ENCODE measurements at regions not wholly inside any gene's neighbourhood (a gene's known extent, or its start where the extent isn't known, plus 50 kb on each side); places are given as distances from the start of the nearest gene placed in this dataset.

DNA sequence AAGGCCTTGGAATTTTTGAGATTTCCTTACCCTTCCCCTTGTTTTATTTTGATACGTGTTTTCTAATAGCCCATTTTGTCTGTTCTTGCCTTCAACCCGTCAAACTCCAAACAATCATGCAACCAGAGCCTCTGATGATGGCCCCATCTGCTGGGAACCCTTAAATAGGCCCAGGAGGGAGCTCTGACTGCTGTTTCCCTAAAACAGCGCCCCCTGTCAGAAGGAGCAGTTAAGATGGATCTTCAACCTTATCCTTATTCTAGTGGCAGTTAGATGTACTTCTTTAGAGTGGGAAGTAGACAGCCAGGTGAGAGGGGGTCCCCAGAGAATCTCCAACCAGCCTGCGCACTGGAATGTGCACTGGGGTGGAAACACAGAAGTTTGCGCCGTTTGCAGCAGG lies 1031.0 kb upstream of the PCDH9 start:
- no peak for DNase-seq

DNA sequence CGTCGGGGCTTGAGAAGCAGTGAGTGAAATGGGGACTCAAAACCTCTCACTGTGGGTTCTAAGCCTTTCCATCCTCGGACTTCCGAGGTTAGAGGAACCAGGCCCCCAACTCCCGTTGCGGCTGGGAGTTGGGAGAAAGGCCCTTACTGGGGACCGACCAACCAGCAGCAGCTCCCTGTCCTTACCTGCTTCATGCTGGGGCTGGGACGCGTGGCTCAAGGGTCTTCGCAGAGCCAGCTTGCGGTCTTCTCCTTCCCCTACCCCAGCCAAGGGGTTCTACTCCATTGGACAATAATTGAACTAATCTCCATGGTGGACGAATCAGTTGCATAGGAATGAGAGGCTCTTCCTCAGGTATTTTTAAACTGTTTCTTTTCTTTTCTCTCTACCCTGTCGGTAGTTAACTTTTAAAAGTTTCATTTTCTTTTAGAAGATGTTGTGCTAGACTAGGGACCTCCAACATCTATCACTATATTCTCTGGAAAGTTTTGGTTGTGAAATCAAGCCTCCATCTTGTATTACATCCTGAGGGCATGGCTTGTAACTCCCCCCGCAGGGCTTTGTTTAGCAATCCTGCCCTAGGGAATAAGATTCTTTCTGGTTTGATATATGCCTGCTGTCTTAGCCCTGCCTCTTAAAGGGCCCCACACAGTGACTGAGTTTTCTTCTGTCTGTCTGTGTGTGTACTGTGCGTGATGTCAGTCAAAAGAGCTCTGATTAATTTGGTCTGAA lies 1027.1 kb upstream of the PCDH9 start:
- no peak for DNase-seq

DNA sequence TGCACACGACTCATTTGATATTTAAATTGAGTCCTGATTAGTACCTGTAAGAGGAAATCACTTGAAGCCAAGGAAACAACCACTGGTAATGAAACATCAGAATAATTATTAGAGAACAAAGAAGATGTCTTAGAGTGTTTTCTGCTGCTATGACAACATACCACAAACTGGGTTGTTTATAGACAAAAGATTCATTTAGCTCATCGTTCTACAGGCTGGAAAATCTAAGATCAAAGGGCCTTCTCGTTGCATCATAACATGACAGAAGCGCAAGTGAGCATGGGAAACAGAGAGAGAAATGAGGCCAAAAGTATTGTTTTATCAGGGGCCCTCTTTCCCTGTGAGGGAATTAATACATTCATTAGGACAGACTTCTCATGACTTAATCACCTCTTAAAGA lies 1024.0 kb upstream of the PCDH9 start:
- peak; percentile 28 for DNase-seq

- DNase-seq: no peak
These were observed 1004.1 kb upstream of the PCDH9 start for GRCh38 chr13:68234274-68234673.

DNA sequence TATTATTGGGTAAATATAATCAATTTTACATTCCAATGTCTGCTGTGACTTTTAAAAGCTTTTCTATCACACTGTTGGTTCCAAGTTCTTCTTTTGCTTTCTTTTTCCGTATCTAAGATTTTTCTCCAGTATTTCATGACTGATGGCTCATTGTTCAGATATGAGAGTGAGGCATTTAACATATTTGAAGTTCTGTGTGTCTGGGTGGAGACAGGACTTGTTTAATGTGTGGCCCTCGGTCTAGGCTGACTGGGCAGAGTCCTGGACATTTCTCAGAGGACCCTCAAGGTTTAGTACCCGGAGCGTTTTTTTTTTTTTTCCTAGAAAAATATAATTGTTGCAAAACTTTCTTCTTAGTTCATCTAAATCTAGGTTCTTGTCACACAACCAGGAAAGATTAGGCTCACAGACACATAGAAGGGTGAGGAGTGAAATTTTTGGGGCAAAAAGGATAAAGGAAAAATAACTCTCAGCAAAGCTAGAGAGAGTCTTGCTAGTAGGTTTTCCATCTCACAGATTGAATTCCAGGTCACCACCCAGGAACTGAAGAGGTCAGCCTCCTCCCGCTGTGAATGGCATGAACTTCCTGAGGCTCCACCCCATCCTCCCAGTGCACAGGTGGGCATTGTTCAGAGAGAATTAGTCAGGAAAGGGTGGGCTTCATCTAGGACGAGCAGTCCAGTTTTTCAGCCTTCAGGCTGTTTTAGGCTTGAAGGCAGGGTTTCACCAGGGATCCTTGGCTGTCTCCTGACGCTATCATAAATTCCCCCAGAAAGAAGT lies 1002.4 kb upstream of the PCDH9 start:
- no peak for DNase-seq

DNA sequence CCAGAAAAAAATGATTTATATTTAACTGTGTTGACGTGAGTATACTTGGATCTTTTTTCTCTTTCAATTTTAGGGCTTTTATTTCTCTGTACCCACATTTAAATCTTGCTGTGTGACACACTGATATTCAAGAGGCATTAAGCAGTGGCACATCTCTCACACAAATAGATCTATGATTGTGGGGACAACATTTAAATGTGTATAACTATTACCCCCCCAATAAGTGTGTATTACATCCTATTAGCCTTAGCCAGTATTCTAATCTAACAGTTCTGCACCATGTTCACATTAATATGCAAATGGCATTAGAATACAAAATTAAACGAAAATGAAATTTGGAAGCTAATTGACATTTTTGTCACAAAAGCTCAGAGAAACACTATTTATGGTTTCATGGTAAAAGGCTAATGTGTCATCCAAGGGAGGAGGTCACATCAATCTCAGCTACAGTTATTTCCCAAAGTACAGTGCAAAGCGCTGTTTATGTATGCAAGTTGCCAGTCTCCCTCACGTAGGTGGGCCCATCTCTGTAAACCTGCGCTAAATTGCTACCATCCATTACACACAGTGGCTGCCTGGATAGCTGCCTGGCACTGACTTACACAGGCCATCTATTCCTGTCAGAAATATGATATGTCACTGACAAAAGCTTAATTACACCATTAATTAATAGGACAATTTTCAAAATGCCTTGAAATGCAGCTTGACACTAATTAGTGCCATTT lies 984.7 kb upstream of the PCDH9 start:
- DNase-seq: no peak

DNA sequence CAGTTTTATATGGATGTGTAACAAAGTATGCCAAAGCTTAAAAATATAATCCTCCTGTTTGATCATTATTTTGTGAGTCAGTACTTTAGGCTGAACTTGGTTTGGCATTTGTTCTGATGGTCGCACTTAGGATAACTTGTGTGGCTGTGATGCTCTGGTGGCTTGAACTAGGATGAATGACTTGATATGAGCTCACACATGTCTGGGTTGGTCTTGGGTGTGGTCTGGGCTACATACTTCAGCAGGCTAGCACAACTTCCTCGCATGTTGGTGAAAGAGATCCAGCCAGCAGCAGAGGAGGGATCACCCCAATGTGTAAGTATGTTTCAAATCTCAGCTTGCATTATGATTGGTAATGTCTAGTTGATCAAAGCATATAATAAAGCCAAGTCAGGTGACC lies 969.1 kb upstream of the PCDH9 start:
- DNase-seq: no peak

DNA sequence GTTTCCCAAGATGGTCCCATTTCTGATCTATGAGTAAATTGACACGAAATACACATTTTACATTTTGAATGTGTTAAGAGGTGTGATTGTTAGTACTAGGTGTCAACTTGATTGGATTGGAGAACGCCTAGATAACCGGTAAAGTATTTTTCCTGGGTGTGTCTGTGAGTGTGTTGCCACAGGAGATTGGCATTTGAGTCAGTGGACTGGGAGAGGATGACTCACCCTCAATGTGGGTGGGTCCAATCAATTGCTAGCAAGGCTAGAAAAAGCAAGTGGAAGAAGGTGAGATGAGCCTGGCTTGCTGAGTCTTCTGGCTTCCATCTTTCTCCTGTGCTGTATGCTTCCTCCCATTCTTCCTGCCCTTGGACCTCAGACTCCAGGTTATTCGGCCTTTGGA lies 960.7 kb upstream of the PCDH9 start:
- DNase-seq: no peak

DNA sequence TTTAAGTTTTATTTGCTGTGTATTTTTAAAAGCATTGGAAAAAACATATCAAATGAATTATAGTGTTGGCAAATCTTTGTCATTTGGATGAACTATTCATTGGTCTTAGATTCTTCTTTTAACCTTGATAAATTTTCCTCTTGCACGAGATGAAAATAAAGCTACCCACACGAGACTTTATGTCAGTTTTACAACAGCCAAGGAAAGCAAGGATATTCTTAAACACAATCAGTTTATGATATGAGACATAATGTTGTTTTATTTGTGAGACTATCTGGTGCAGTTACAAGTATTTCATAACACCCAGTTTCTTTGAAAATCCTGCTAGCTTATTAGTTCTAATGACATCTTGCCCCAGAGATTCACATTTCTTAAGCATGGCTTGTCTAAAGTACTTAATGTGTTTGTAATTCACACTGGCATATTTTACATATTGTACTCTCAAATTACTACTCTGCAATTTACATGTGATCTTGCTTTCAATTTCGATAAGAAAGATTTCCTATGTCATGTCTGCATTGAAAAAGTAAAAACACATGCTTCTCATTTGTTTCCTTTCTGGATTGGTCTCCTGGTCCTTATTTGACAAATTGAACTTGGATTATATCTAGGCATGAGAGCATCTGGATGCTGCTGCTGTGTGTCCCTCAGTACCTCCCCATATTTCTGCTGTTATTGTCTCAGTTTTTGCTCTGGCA lies 955.5 kb upstream of the PCDH9 start:
- no peak for DNase-seq

GRCh38 chr13:68176475-68176874 lies 946.3 kb upstream of the PCDH9 start:
- DNase-seq: no peak

DNA sequence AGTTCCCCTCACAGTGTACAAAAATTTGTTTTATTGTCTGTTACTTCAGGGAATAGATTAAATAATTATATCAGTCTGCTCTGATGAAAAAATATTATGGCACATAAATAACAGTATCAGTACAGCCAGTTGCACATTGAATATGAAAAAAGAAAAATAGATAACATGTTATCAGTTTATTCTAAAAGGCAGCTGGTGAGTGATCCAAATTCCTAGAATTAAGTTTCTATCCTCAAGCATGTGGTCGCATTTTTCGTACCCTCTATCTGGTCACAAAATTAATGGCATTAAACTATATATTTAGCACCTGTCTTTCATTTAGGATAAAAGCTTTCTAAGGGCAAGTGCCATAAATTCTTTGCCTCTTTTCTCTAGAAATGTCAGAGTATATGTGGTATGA lies 944.8 kb upstream of the PCDH9 start:
- DNase-seq: no peak

DNA sequence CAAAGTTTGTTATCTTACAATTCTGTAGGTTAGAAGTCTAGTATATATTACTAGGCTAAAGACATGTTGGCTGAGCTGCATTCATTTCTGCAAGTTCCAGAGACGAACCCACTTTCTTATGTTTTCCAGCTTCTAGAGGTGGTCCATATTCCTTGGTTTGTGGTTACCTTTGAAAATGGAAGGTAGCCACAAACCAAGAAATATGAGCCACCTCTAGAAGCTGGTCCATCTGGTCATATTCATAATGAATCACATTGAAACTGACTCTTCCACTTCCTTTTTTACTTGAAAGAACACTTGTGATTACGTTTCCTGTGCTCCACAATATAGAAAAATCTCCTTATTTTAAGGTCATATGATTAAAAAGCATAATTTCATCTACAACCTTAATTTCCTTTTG lies 943.0 kb upstream of the PCDH9 start:
- no peak for DNase-seq

DNA sequence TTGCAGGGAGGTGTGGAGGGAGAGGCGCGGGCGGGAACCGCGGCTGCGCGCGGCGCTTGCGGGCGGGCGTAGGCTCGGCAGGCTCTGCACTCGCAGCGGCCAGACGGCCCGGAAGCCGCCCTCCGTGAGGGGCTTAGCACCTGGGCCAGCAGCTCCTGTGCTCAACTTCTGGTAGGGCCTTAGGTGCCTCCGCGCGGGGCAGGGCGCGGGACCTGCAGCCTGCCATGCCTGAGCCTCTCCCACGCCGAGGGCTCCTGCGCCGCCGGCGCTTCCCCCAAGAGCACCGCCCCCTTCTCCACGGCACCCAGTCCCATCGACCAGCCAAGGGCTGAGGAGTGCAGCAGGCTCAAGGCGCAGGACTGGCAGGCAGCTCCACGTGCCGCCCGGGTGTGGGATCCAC lies 940.8 kb upstream of the PCDH9 start:
- no peak for DNase-seq

GRCh38 chr13:68168448-68168847 lies 938.3 kb upstream of the PCDH9 start:
- DNase-seq: no peak

DNA sequence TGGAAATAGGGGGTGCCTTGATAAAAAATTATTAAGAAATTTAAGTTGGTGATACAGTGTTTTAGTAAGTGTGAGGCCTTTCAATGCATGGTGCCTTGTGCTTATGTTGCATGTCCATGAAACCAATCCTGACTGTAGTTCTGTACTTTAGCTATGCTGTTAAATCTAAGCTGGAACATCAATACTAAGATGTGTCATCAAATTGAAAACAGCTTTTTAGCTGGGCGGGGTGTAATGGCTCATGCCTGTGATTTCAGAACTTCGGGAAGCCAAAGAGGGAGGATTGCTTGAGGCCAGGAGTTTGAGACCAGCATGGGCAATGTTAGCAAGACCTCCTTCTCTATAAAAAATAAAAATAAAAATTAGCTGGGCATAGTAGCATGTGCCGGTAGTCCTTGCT lies 930.3 kb upstream of the PCDH9 start:
- no peak for DNase-seq

GRCh38 chr13:68152414-68152813 lies 922.3 kb upstream of the PCDH9 start:
- DNase-seq: no peak

DNA sequence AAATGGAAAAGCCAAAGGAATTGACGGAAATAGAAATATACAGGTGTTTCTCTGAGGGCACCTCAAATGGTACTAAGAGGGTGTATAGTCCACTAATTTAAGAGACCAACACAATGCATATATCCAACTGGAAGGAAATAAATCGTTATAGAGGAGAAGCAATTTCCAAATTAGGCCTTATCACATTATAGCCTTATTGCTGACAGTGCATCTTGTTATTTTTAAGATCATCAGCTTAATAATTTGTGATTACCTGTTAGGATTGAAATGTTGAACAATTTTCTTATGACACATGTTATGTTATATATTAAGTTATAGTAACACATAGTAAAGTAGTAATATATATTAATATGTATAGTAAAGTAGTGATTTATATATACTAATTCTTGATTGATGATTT lies 915.7 kb upstream of the PCDH9 start:
- DNase-seq: no peak

GRCh38 chr13:68128297-68128915 lies 898.3 kb upstream of the PCDH9 start:
- DNase-seq: no peak

DNA sequence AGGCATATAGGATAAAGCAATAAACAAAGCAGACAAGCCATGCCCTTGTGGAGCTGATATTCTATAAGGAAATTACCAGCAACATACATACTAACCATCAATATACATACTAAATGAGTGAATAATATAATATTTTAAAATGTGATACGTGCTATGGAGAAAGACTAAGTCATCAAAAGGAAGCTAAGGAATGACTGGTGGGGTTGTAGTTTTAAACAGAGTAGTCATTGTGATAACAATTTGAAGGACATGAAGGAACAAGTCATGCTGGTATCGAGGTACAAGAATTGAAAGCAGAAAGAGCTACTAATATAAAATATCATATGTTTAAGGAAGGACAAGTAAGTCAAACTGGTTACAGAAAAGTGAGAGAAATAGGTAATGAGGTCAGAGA lies 894.9 kb upstream of the PCDH9 start:
- DNase-seq: no peak

DNA sequence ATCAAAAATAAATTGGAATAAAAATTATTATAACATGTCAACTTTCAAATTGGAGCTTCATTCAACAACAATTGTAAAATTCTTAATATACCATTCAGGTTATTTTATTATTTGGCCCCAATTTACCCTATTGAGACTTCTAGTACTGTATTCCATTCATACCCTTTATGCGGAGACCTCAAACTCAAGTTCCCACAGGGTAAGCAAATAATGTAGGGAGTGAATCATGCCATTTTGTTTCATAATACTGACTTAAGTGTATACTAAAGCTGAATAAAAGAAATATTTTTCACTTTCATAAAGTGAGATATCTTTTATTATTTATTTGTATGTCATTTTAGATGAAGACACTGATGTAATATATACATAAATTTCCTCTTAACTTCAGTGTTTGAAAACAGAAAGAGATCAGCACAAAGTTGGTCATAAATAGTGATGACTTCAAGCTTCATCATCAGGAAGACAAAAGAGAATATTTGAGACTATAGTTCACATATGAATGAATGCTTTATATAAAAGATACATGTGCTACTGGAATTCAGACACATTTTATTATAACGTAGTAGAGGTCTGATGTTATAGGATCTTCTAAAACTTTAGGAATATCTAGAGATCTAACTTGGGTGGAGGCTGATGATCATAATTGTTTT lies 894.4 kb upstream of the PCDH9 start:
- no peak for DNase-seq

- DNase-seq: no peak
These were observed 880.1 kb upstream of the PCDH9 start for GRCh38 chr13:68110178-68110768.

- no peak for DNase-seq
These were observed 877.5 kb upstream of the PCDH9 start for GRCh38 chr13:68107667-68108066.
